GM10248 (cell line): ENCODE measurements at regions not wholly inside any gene's neighbourhood (a gene's known extent, or its start where the extent isn't known, plus 50 kb on each side); places are given as distances from the start of the nearest gene placed in this dataset.

Source experiments
- CTCF ChIA-PET: fragments of 300-600 bp; sonication (Branson Sonifier 250); formaldehyde crosslinking; extraction: SDS; loops from one replicate; lab custom pipeline; 2021; ENCODE audit warnings: antibody characterized with exemption; lab: Yijun Ruan, JAX
- POLR2A ChIA-PET: fragments of 350-650 bp; sonication (Branson Sonifier 250); formaldehyde crosslinking; extraction: SDS; loops from one replicate; lab custom pipeline; 2020; ENCODE audit warnings: antibody characterized with exemption; lab: Yijun Ruan, JAX
- DNase-seq: peaks from one replicate; pipeline ENCODE4 v3.0.0; 2012; ENCODE audit errors: extremely low spot score
- CTCF ChIP-seq: IDR thresholded peaks from 2 replicates; pipeline ENCODE4 v1.5.1; 2012; ENCODE audit warnings: mild to moderate bottlenecking, low read depth; ENCODE audit errors: extremely low read depth, missing control alignments, control extremely low read depth

- POLR2A ChIA-PET = no interaction called here
- DNase-seq = no peak
- CTCF ChIA-PET = interaction anchor here (1.3 kb wide), 1 partner anchor 9 kb away, joined by 4 read pairs; no protein-coding TSS in a partner anchor
- TF ChIP-seq CTCF = no peak
Observed at GRCh38 chr6:40923326-40923725, 115.7 kb downstream of the UNC5CL start.

GRCh38 chr6:40922281-40922680 lies 116.7 kb downstream of the UNC5CL start:
- TF ChIP-seq CTCF = no peak
- DNase-seq = no peak
- ChIA-PET CTCF (interaction anchor here (1.3 to 1.9 kb wide), 2 partner anchors 8 to 10 kb away, joined by 4 to 7 read pairs; no protein-coding TSS in a partner anchor), POLR2A (no interaction called here)

GRCh38 chr6:40918040-40918651 lies 120.9 kb downstream of the UNC5CL start:
- TF ChIP-seq CTCF = no peak
- CTCF ChIA-PET = interaction anchor here (0.9 kb wide), 1 partner anchor 14 kb away, joined by 3 read pairs; no protein-coding TSS in a partner anchor
- no peak for DNase-seq
- POLR2A ChIA-PET = no interaction called here

GRCh38 chr6:40917603-40918002 lies 121.4 kb downstream of the UNC5CL start:
- CTCF ChIA-PET = interaction anchor here (0.9 to 1.6 kb wide), 2 partner anchors 14 to 15 kb away, joined by 3 to 4 read pairs; no protein-coding TSS in a partner anchor
- DNase-seq = no peak
- POLR2A ChIA-PET = no interaction called here
- no peak for TF ChIP-seq CTCF

- ChIA-PET POLR2A (no interaction called here), CTCF (interaction anchor here (0.9 to 1.6 kb wide), 3 partner anchors 12 to 14 kb away, joined by 3 to 4 read pairs (median 3); no protein-coding TSS in a partner anchor)
- TF ChIP-seq CTCF = no peak
- DNase-seq = no peak
Observed at GRCh38 chr6:40916845-40917244, 122.2 kb downstream of the UNC5CL start.

GRCh38 chr6:40915165-40915564 lies 123.9 kb downstream of the UNC5CL start:
- no peak for TF ChIP-seq CTCF
- no peak for DNase-seq
- POLR2A ChIA-PET = no interaction called here
- CTCF ChIA-PET = interaction anchor here (1.3 kb wide), 1 partner anchor 12 kb away, joined by 4 read pairs; no protein-coding TSS in a partner anchor
